PC-3 (cell line): ENCODE measurements at regions not wholly inside any gene's neighbourhood (a gene's known extent, or its start where the extent isn't known, plus 50 kb on each side); places are given as distances from the start of the nearest gene placed in this dataset.

Experiments
- EZH2 ChIP-seq: fragments of 300-600 bp; sonication (generic); IDR thresholded peaks from one replicate; pipeline ENCODE4 v1.6.1; 2017; ENCODE audit warnings: antibody characterized with exemption, mild to moderate bottlenecking, low read length; ENCODE audit not compliant: unreplicated experiment
- EZH2phosphoT487 ChIP-seq: fragments of 300-600 bp; sonication (generic); IDR thresholded peaks from 2 replicates; pipeline ENCODE4 v1.6.1; 2018; ENCODE audit warnings: mild to moderate bottlenecking, antibody characterized with exemption, low read length, borderline replicate concordance
- TF ChIP-seq, protein P1 (sequence below): fragments of 300-600 bp; sonication (generic); conservative IDR thresholded peaks from 2 replicates; pipeline ENCODE4 v1.5.1; 2017; ENCODE audit warnings: antibody characterized with exemption, low read depth, mild to moderate bottlenecking, low read length

DNA sequence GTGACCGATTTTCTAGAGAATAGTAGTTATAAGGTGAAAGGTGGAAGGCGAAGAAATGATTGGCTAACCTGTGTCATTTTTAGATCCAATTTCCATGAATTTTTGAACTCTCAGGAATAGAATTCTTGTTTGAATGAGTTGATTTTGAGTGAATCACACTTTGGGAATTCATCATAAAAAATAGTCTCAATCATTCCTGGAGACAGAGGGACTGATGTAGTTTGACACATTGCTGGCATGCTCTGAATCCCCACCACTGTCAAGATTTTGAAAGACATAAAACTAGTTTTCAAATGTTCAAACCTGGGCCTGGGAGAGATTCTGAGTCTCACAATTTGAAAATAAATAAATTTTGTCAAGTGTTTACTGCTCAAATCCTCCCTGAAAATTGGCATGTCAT is 861.4 kb upstream of the RAG2 start:
- no peak for TF ChIP-seq EZH2
- TF ChIP-seq, protein P1, sequence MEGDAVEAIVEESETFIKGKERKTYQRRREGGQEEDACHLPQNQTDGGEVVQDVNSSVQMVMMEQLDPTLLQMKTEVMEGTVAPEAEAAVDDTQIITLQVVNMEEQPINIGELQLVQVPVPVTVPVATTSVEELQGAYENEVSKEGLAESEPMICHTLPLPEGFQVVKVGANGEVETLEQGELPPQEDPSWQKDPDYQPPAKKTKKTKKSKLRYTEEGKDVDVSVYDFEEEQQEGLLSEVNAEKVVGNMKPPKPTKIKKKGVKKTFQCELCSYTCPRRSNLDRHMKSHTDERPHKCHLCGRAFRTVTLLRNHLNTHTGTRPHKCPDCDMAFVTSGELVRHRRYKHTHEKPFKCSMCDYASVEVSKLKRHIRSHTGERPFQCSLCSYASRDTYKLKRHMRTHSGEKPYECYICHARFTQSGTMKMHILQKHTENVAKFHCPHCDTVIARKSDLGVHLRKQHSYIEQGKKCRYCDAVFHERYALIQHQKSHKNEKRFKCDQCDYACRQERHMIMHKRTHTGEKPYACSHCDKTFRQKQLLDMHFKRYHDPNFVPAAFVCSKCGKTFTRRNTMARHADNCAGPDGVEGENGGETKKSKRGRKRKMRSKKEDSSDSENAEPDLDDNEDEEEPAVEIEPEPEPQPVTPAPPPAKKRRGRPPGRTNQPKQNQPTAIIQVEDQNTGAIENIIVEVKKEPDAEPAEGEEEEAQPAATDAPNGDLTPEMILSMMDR, result no peak
- no peak for TF ChIP-seq EZH2phosphoT487
